H1 (cell line): ENCODE measurements at regions not wholly inside any gene's neighbourhood (a gene's known extent, or its start where the extent isn't known, plus 50 kb on each side); places are given as distances from the start of the nearest gene placed in this dataset.

Experiments
- CTCF ChIA-PET: fragments of 300-600 bp; sonication (Branson Sonifier 250); formaldehyde crosslinking; loops from one replicate; lab custom pipeline; 2021; ENCODE audit not compliant: partially characterized antibody; lab: Charles Lee
- POLR2A ChIA-PET: fragments of 300-600 bp; sonication (Branson Sonifier 250); formaldehyde crosslinking; loops from one replicate; lab custom pipeline; 2021; ENCODE audit warnings: inconsistent platforms; ENCODE audit not compliant: partially characterized antibody; lab: Charles Lee
- DNase-seq, 2 experiments: peaks; one replicate each; pipeline versions ENCODE4 v3.0.0 to v3.0.0-alpha.2; 2010 to 2022; ENCODE audit warnings: low spot score in 2 of 2, low read depth in 1 of 2, mixed read lengths in 1 of 2
- FAIRE-seq: peaks from 2 replicates; lab custom pipeline; 2011; peaks lifted over from hg19 to GRCh38; lab: Jason Lieb, UNC
- H2AFZ ChIP-seq: 2 replicates; pipeline ENCODE4 v1.8.1; 2012; ENCODE audit warnings: low read length, inconsistent platforms
- H2AK5ac ChIP-seq: 2 replicates; pipeline ENCODE4 v1.6.1; 2013; ENCODE audit warnings: low read depth, low read length
- H2BK120ac ChIP-seq: replicated peaks from 2 replicates; pipeline ENCODE3; 2013; ENCODE audit warnings: low read depth, low read length, inconsistent platforms
- H2BK12ac ChIP-seq: 2 replicates; pipeline ENCODE4 v1.6.1; 2013; ENCODE audit warnings: low read depth, low read length
- H2BK15ac ChIP-seq: 2 replicates; pipeline ENCODE4 v1.6.1; 2013; ENCODE audit warnings: low read length
- H2BK20ac ChIP-seq: 2 replicates; pipeline ENCODE4 v1.6.1; 2013; ENCODE audit warnings: low read length
- H2BK5ac ChIP-seq: 2 replicates; pipeline ENCODE4 v1.6.1; 2013; ENCODE audit warnings: low read depth, low read length
- H3K14ac ChIP-seq: 2 replicates; pipeline ENCODE4 v1.6.1; 2013; ENCODE audit warnings: inconsistent platforms; ENCODE audit not compliant: insufficient read length
- H3K18ac ChIP-seq: 2 replicates; pipeline ENCODE4 v1.6.1; 2013; ENCODE audit warnings: low read length; ENCODE audit errors: extremely low read depth
- H3K23ac ChIP-seq: 2 replicates; pipeline ENCODE4 v1.6.1; 2013; ENCODE audit warnings: inconsistent platforms; ENCODE audit not compliant: insufficient read length
- H3K23me2 ChIP-seq: 2 replicates; pipeline ENCODE4 v1.6.1; 2013; ENCODE audit warnings: low read depth, low read length
- H3K27ac ChIP-seq: 2 replicates; pipeline ENCODE4 v1.6.1; 2011; ENCODE audit warnings: low read depth, low read length, inconsistent platforms
- H3K27me3 ChIP-seq, 4 experiments: replicated peaks in 1 of 4; 1 replicate in 1 of 4; 2 replicates in 3 of 4; pipeline versions ENCODE4 v1.6.1 to v1.8.1; 2011 to 2013; ENCODE audit warnings: low read length in 3 of 4, mild to moderate bottlenecking in 3 of 4, inconsistent platforms in 2 of 4, mixed read lengths in 2 of 4, moderate library complexity in 1 of 4; ENCODE audit not compliant: control insufficient read depth in 3 of 4, insufficient read depth in 3 of 4; ENCODE audit errors: extremely low read depth in 1 of 4
- H3K36me3 ChIP-seq, 4 experiments: 2 replicates each; pipeline versions ENCODE4 v1.6.1 to v1.8.1; 2011 to 2013; ENCODE audit warnings: mild to moderate bottlenecking in 4 of 4, low read length in 3 of 4, moderate library complexity in 2 of 4, control low read depth in 1 of 4, inconsistent platforms in 1 of 4; ENCODE audit not compliant: insufficient read depth in 4 of 4, control insufficient read depth in 2 of 4
- H3K4ac ChIP-seq: replicated peaks from 2 replicates; pipeline ENCODE3; 2013; ENCODE audit warnings: low read length, low read depth, mixed read lengths, inconsistent platforms; ENCODE audit not compliant: insufficient read length
- H3K4me1 ChIP-seq, 4 experiments: replicated peaks in 1 of 4; 1 replicate in 1 of 4; 2 replicates in 3 of 4; pipeline versions ENCODE4 v1.6.1 to v1.8.1; 2011 to 2013; ENCODE audit warnings: low read length in 3 of 4, inconsistent platforms in 2 of 4, mixed read lengths in 1 of 4; ENCODE audit not compliant: insufficient read depth in 4 of 4, control insufficient read depth in 3 of 4
- H3K4me2 ChIP-seq, 2 experiments: 2 replicates each; pipeline versions ENCODE4 v1.6.1 to v1.8.1; 2011 to 2013; ENCODE audit warnings: low read depth in 2 of 2, low read length in 2 of 2, control low read depth in 1 of 2, inconsistent platforms in 1 of 2, mild to moderate bottlenecking in 1 of 2; ENCODE audit not compliant: insufficient read depth in 1 of 2
- H3K4me3 ChIP-seq, 4 experiments: fragments of 200-600, 300-600 bp in 1 of 4; sonication (generic), shearing (Covaris generic), sonication (Bioruptor Twin) in 1 of 4; 2 replicates each; pipeline versions ENCODE4 v1.5.1 to v1.8.1; 2011 to 2016; ENCODE audit warnings: low read length in 4 of 4, low read depth in 3 of 4, control low read depth in 2 of 4, inconsistent platforms in 2 of 4, mild to moderate bottlenecking in 2 of 4, mixed read lengths in 1 of 4, moderate library complexity in 1 of 4; ENCODE audit not compliant: insufficient read depth in 2 of 4; ENCODE audit errors: extremely low read depth in 1 of 4
- H3K56ac ChIP-seq: replicated peaks from 2 replicates; pipeline ENCODE3; 2013; ENCODE audit warnings: low read depth, mild to moderate bottlenecking, mixed read lengths, low read length, inconsistent platforms; ENCODE audit not compliant: insufficient read length
- H3K79me1 ChIP-seq: 2 replicates; pipeline ENCODE4 v1.6.1; 2013; ENCODE audit warnings: low read depth, low read length, control low read depth
- H3K79me2 ChIP-seq, 2 experiments: 2 replicates each; pipeline versions ENCODE4 v1.6.1 to v1.8.1; 2012 to 2013; ENCODE audit warnings: low read length in 2 of 2, mild to moderate bottlenecking in 2 of 2, inconsistent platforms in 1 of 2; ENCODE audit not compliant: insufficient read depth in 2 of 2, control insufficient read depth in 1 of 2
- H3K9ac ChIP-seq, 4 experiments: replicated peaks in 1 of 4; 1 replicate in 1 of 4; 2 replicates in 3 of 4; pipeline versions ENCODE4 v1.6.1 to v1.8.1; 2011 to 2013; ENCODE audit warnings: low read depth in 3 of 4, low read length in 3 of 4, control low read depth in 2 of 4, mild to moderate bottlenecking in 2 of 4, moderate library complexity in 2 of 4, inconsistent platforms in 1 of 4; ENCODE audit errors: extremely low read depth in 1 of 4
- H3K9me3 ChIP-seq, 2 experiments: 2 replicates each; pipeline versions ENCODE4 v1.6.1 to v1.8.1; 2012 to 2013; ENCODE audit warnings: mild to moderate bottlenecking in 2 of 2, moderate library complexity in 2 of 2, control low read depth in 1 of 2, inconsistent platforms in 1 of 2, low read depth in 1 of 2, low read length in 1 of 2, mixed read lengths in 1 of 2; ENCODE audit not compliant: insufficient read depth in 2 of 2
- H4K20me1 ChIP-seq, 2 experiments: replicated peaks in 1 of 2; 2 replicates each; pipeline versions ENCODE3 to v1.8.1; 2011 to 2013; ENCODE audit warnings: inconsistent platforms in 2 of 2, low read length in 2 of 2, mild to moderate bottlenecking in 1 of 2; ENCODE audit not compliant: insufficient read depth in 2 of 2, control insufficient read depth in 1 of 2
- H4K5ac ChIP-seq: 2 replicates; pipeline ENCODE4 v1.6.1; 2013; ENCODE audit warnings: low read length, low read depth, mixed read lengths, inconsistent platforms; ENCODE audit not compliant: insufficient read length
- H4K8ac ChIP-seq: 2 replicates; pipeline ENCODE4 v1.8.0; 2013; ENCODE audit warnings: mild to moderate bottlenecking, moderate library complexity, low read length, inconsistent platforms; ENCODE audit not compliant: insufficient read depth; ENCODE audit errors: extremely low read depth
- H4K91ac ChIP-seq: replicated peaks from 2 replicates; pipeline ENCODE3; 2013; ENCODE audit warnings: low read length, mixed read lengths, inconsistent platforms; ENCODE audit not compliant: insufficient read length
- EZH2 ChIP-seq: fragments of 200-600 bp; sonication (generic); IDR thresholded peaks from 2 replicates; pipeline ENCODE4 v1.7.1; 2012; ENCODE audit warnings: low read depth, mild to moderate bottlenecking, moderate library complexity, low read length, inconsistent platforms; ENCODE audit not compliant: severe bottlenecking
- WGBS, 2 experiments: shearing (Covaris generic) in 1 of 2; methylation state at CpG; one replicate each; pipeline versions ENCODE4 v1.1.6 to v1.1.7; 2013 to 2015; ENCODE audit warnings: low lambda C conversion rate in 2 of 2, mixed read lengths in 2 of 2, inconsistent platforms in 1 of 2, low coverage in 1 of 2, missing lambda C conversion rate in 1 of 2; ENCODE audit not compliant: insufficient replicate concordance in 2 of 2, insufficient coverage in 1 of 2, insufficient read length in 1 of 2; ENCODE audit errors: extremely low coverage in 1 of 2, missing lambda C conversion rate in 1 of 2; 5-methylcytosine and 5-hydroxymethylcytosine counted together

GRCh38 chr6:40188931-40189330 lies 254.7 kb upstream of the MOCS1 start:
- Histone ChIP-seq H3K36me3 (no peaks in the 10 kb centered on the region), H2BK12ac (no peak overlapping the region), H3K14ac (no peak overlapping the region), H3K27me3 (no peaks in the 10 kb centered on the region), H3K23ac (no peak overlapping the region), H4K8ac (no peak overlapping the region), H3K4me2 (no peak overlapping the region), H3K79me2 (no peaks in the 10 kb centered on the region), H3K23me2 (no peaks in the 10 kb centered on the region), H2BK20ac (peak overlapping the region; percentile 51; the same call in 1 of the 2 replicates), H3K27ac (no peak overlapping the region), H4K20me1 (no peaks in the 10 kb centered on the region), H2AK5ac (no peak overlapping the region), H4K5ac (no peak overlapping the region), H3K4me3 (no peak overlapping the region), H3K4ac (no peak overlapping the region), H2BK120ac (no peak overlapping the region), H3K79me1 (no peaks in the 10 kb centered on the region), H3K9ac (no peak overlapping the region), H3K18ac (no peak overlapping the region), H4K91ac (no peak overlapping the region), H2BK15ac (no peak overlapping the region), H3K9me3 (no peaks in the 10 kb centered on the region), H3K56ac (no peak overlapping the region), H2BK5ac (no peak overlapping the region), H3K4me1 (peaks cover 0 to 8% (median 1%) of the 10 kb centered on the region in 4 experiments; a peak in 5 of 7 replicates), H2AFZ (no peak overlapping the region)
- 92% methylated on average over 1 of the region's 1 CpG; no CpG with 5 or more reads in 1 of the 2 experiments for WGBS, 2 experiments
- no peak for FAIRE-seq
- ChIA-PET POLR2A (no interaction called here), CTCF (no interaction called here)
- DNase-seq: no peak
- TF ChIP-seq EZH2: no peak
